ENCODE measurements at regions not wholly inside any gene's neighbourhood (a gene's known extent, or its start where the extent isn't known, plus 50 kb on each side); places are given as distances from the start of the nearest gene placed in this dataset.

DNA sequence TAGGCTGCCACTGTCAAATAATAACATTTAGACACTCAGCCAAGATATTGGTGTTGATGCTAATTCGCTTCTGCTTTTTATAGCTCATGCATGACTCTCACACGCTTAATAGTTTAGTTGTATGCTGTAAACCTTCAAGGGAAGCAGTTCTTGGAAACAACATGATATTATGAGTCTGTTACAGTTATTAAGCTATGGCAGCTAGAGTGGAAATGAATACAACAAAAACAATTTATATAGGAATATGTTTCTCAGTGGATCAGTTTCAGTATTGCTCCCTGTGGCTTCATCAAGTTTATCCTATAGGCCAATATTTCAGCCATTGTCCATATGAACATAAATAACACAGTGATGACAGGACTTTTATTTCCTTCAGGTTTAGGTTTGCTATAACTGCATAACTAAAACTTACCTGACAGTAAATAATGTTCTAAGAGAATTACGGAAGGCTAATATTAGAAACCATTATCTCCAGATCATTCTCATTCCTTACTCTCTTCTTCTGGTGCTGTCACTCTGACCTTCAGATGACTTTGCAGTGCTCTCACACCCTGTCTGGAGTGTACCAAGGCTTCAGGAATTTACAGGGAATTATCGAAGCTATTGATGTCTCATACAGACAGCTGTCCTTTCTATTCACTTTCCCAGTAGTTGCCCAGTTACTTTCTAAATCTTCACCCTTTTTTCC, 555.0 kb downstream of the ANKRD50 start:
- no peaks in the 10 kb centered on the region for H3K27me3 ChIP-seq (ENCODE audit: insufficient read depth, low read depth, low read length)
- H2AFZ ChIP-seq (ENCODE audit: low read depth, low read length) = no peak overlapping the region
- no peaks in the 10 kb centered on the region for H4K20me1 ChIP-seq (ENCODE audit: insufficient read depth)
- TF ChIP-seq EZH2 (IDR thresholded peaks at IDR 0.05; ENCODE audit: borderline replicate concordance, insufficient read depth, low read length, poor library complexity, severe bottlenecking) (no peak), MXI1 (conservative IDR thresholded peaks at IDR 0.05; ENCODE audit: poor library complexity, severe bottlenecking) (no peak), EP300 (conservative IDR thresholded peaks at IDR 0.05; ENCODE audit: poor library complexity, severe bottlenecking) (no peak), SMC3 (conservative IDR thresholded peaks at IDR 0.05; ENCODE audit: poor library complexity) (no peak), TAF1 (IDR thresholded peaks at IDR 0.05; ENCODE audit: low read depth) (no peak), RAD21 (conservative IDR thresholded peaks at IDR 0.05) (no peak)
- TF ChIP-seq, protein P1, sequence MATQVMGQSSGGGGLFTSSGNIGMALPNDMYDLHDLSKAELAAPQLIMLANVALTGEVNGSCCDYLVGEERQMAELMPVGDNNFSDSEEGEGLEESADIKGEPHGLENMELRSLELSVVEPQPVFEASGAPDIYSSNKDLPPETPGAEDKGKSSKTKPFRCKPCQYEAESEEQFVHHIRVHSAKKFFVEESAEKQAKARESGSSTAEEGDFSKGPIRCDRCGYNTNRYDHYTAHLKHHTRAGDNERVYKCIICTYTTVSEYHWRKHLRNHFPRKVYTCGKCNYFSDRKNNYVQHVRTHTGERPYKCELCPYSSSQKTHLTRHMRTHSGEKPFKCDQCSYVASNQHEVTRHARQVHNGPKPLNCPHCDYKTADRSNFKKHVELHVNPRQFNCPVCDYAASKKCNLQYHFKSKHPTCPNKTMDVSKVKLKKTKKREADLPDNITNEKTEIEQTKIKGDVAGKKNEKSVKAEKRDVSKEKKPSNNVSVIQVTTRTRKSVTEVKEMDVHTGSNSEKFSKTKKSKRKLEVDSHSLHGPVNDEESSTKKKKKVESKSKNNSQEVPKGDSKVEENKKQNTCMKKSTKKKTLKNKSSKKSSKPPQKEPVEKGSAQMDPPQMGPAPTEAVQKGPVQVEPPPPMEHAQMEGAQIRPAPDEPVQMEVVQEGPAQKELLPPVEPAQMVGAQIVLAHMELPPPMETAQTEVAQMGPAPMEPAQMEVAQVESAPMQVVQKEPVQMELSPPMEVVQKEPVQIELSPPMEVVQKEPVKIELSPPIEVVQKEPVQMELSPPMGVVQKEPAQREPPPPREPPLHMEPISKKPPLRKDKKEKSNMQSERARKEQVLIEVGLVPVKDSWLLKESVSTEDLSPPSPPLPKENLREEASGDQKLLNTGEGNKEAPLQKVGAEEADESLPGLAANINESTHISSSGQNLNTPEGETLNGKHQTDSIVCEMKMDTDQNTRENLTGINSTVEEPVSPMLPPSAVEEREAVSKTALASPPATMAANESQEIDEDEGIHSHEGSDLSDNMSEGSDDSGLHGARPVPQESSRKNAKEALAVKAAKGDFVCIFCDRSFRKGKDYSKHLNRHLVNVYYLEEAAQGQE (IDR thresholded peaks at IDR 0.05; ENCODE audit: borderline replicate concordance) = no peak
- TF ChIP-seq, protein P2, sequence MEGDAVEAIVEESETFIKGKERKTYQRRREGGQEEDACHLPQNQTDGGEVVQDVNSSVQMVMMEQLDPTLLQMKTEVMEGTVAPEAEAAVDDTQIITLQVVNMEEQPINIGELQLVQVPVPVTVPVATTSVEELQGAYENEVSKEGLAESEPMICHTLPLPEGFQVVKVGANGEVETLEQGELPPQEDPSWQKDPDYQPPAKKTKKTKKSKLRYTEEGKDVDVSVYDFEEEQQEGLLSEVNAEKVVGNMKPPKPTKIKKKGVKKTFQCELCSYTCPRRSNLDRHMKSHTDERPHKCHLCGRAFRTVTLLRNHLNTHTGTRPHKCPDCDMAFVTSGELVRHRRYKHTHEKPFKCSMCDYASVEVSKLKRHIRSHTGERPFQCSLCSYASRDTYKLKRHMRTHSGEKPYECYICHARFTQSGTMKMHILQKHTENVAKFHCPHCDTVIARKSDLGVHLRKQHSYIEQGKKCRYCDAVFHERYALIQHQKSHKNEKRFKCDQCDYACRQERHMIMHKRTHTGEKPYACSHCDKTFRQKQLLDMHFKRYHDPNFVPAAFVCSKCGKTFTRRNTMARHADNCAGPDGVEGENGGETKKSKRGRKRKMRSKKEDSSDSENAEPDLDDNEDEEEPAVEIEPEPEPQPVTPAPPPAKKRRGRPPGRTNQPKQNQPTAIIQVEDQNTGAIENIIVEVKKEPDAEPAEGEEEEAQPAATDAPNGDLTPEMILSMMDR (IDR thresholded peaks at IDR 0.05; ENCODE audit: poor library complexity, severe bottlenecking) = no peak
- no peaks in the 10 kb centered on the region for H3F3A ChIP-seq (ENCODE audit: insufficient read depth, low read length, poor library complexity, severe bottlenecking)
- no peaks in the 10 kb centered on the region for H3K9me2 ChIP-seq (ENCODE audit: insufficient read depth, low read length)
- no peak overlapping the region for H3K27ac ChIP-seq (ENCODE audit: low read length)
- H3K9me3 ChIP-seq (ENCODE audit: low read length) = no peaks in the 10 kb centered on the region
- H3K4me3 ChIP-seq (ENCODE audit: low read length) = no peak overlapping the region
- no peaks in the 10 kb centered on the region for H3K79me2 ChIP-seq (replicated peaks; ENCODE audit: insufficient read depth, low read length)
- H3K4me2 ChIP-seq (ENCODE audit: low read length) = no peak overlapping the region
- H3K36me3 ChIP-seq (ENCODE audit: insufficient read depth, low read length) = no peaks in the 10 kb centered on the region
- H3K9ac ChIP-seq (ENCODE audit: low read length) = no peak overlapping the region

DNA sequence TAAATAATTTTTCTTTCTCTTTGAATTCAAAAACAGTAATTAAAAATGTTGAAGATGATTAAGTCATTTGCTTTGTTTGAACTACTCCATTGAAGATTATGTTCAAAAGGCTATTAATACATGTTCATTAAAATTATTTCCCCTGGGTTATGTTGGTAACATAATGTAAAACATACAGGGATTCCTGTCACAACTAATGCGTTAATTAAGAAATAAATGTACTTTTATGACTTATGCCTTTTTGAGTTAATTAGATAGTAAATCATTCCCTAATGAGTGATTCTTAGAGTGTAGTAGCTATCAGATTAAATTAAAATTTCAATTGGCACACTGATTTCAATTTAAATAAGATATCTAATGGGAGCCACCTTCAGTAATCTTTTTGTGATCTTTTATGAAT, 549.1 kb downstream of the ANKRD50 start:
- Histone ChIP-seq H3K9me2 (ENCODE audit: insufficient read depth, low read length) (no peaks in the 10 kb centered on the region), H3F3A (ENCODE audit: insufficient read depth, low read length, poor library complexity, severe bottlenecking) (no peaks in the 10 kb centered on the region), H4K20me1 (ENCODE audit: insufficient read depth) (no peaks in the 10 kb centered on the region), H3K9ac (ENCODE audit: low read length) (no peak overlapping the region), H3K9me3 (ENCODE audit: low read length) (no peaks in the 10 kb centered on the region), H3K79me2 (replicated peaks; ENCODE audit: insufficient read depth, low read length) (no peaks in the 10 kb centered on the region), H3K27ac (ENCODE audit: low read length) (no peak overlapping the region), H3K4me3 (ENCODE audit: low read length) (no peak overlapping the region), H3K27me3 (ENCODE audit: insufficient read depth, low read depth, low read length) (no peaks in the 10 kb centered on the region), H3K4me2 (ENCODE audit: low read length) (no peak overlapping the region), H3K36me3 (ENCODE audit: insufficient read depth, low read length) (no peaks in the 10 kb centered on the region), H2AFZ (ENCODE audit: low read depth, low read length) (no peak overlapping the region)
- TF ChIP-seq EZH2 (IDR thresholded peaks at IDR 0.05; ENCODE audit: borderline replicate concordance, insufficient read depth, low read length, poor library complexity, severe bottlenecking) (no peak), TAF1 (IDR thresholded peaks at IDR 0.05; ENCODE audit: low read depth) (no peak), RAD21 (conservative IDR thresholded peaks at IDR 0.05) (no peak), SMC3 (conservative IDR thresholded peaks at IDR 0.05; ENCODE audit: poor library complexity) (no peak), MXI1 (conservative IDR thresholded peaks at IDR 0.05; ENCODE audit: poor library complexity, severe bottlenecking) (no peak), EP300 (conservative IDR thresholded peaks at IDR 0.05; ENCODE audit: poor library complexity, severe bottlenecking) (no peak), POLR2AphosphoS5 (IDR thresholded peaks at IDR 0.05) (no peak)
- TF ChIP-seq, protein P1 (IDR thresholded peaks at IDR 0.05; ENCODE audit: borderline replicate concordance) = no peak
- TF ChIP-seq, protein P2 (IDR thresholded peaks at IDR 0.05; ENCODE audit: poor library complexity, severe bottlenecking) = no peak

Measured in neural cell (in vitro differentiated cells).